ENCODE measurements at regions not wholly inside any gene's neighbourhood (a gene's known extent, or its start where the extent isn't known, plus 50 kb on each side); places are given as distances from the start of the nearest gene placed in this dataset.

DNA sequence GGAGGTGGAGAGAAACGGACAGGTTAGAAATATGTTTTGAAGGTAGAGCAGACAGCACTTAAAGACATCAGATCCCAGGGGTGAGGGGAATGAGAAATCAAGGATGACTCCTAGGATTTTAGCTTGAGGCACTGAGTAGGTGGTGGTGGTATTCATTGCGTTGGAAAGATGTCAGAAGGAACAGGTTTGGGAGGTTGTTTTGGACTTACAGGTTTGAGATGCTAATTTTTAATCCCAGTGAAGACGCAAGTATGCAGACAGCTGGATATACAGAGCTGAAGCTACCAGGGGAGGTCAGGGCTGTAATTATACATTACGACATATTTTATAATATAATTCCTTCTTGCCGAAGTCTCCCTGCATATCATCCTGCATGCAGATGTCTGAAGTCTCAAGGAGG is 433.3 kb downstream of the XYLT1 start:
- TF ChIP-seq CTCF (IDR thresholded peaks at IDR 0.05) (no peak), POLR2A (IDR thresholded peaks at IDR 0.05) (no peak)
